GM21529 (cell line): ENCODE measurements at regions not wholly inside any gene's neighbourhood (a gene's known extent, or its start where the extent isn't known, plus 50 kb on each side); places are given as distances from the start of the nearest gene placed in this dataset.
"Not testable (repeated sequence)": the region's sequence is repeated elsewhere in the genome, so short reads cannot be mapped to it uniquely, and the experiment has no call there.

Experiments used
- ATAC-seq: cut with Tn5 transposase; IDR thresholded peaks from one replicate; pipeline ENCODE4 v1.9.1; 2021; ENCODE audit not compliant: unreplicated experiment

- no peak for ATAC-seq
Observed at GRCh38 chr11:42417691-42418090, 894.1 kb upstream of the API5 start.

- no peak for ATAC-seq
Observed at GRCh38 chr11:42422090-42422489, 889.7 kb upstream of the API5 start.

GRCh38 chr11:42434911-42435310 is 876.9 kb upstream of the API5 start:
- ATAC-seq: not testable (repeated sequence)

- ATAC-seq: no peak
Observed at GRCh38 chr11:42444406-42444805, 867.4 kb upstream of the API5 start.

- no peak for ATAC-seq
Observed at GRCh38 chr11:42462558-42463310, 849.1 kb upstream of the API5 start.

- ATAC-seq: no peak
Observed at GRCh38 chr11:42465623-42466022, 846.2 kb upstream of the API5 start.

- no peak for ATAC-seq
Observed at GRCh38 chr11:42473106-42473505, 838.7 kb upstream of the API5 start.

GRCh38 chr11:42482822-42483221 is 829.0 kb upstream of the API5 start:
- no peak for ATAC-seq

- ATAC-seq: no peak
Observed at GRCh38 chr11:42490506-42490905, 821.3 kb upstream of the API5 start.

GRCh38 chr11:42494459-42494858 is 817.3 kb upstream of the API5 start:
- ATAC-seq: no peak

GRCh38 chr11:42498971-42499370 is 812.8 kb upstream of the API5 start:
- no peak for ATAC-seq

GRCh38 chr11:42502151-42502550 is 809.6 kb upstream of the API5 start:
- ATAC-seq: no peak

- no peak for ATAC-seq
Observed at GRCh38 chr11:42521994-42522393, 789.8 kb upstream of the API5 start.

GRCh38 chr11:42524534-42525227 is 787.1 kb upstream of the API5 start:
- ATAC-seq: peak; percentile 97

GRCh38 chr11:42526426-42526825 is 785.4 kb upstream of the API5 start:
- no peak for ATAC-seq

- ATAC-seq: no peak
Observed at GRCh38 chr11:42528471-42528870, 783.3 kb upstream of the API5 start.

- ATAC-seq: no peak
Observed at GRCh38 chr11:42528911-42529310, 782.9 kb upstream of the API5 start.

- no peak for ATAC-seq
Observed at GRCh38 chr11:42536611-42537360, 775.0 kb upstream of the API5 start.

GRCh38 chr11:42542336-42542735 is 769.5 kb upstream of the API5 start:
- no peak for ATAC-seq

- no peak for ATAC-seq
Observed at GRCh38 chr11:42543844-42544419, 767.9 kb upstream of the API5 start.

- no peak for ATAC-seq
Observed at GRCh38 chr11:42544726-42545125, 767.1 kb upstream of the API5 start.

GRCh38 chr11:42545954-42546353 is 765.8 kb upstream of the API5 start:
- no peak for ATAC-seq
